Tibial nerve (tissue), 4 donors: ENCODE measurements at regions not wholly inside any gene's neighbourhood (a gene's known extent, or its start where the extent isn't known, plus 50 kb on each side); places are given as distances from the start of the nearest gene placed in this dataset.
A peak's percentile ranks its signal among the peaks of the same experiment; 100 is the strongest.

Experiments
- DNase-seq, 2 donors: peaks; one replicate each; pipeline ENCODE4 v3.0.0-alpha.2; 2019; ENCODE audit warnings: low spot score in 2 of 2
- H3K27ac ChIP-seq, 4 donors: fragments of 200-600 bp; sonication (generic) in 3 of 4; one replicate each; pipeline ENCODE4 v1.5.1; 2017 to 2019; ENCODE audit warnings: mild to moderate bottlenecking in 1 of 4
- H3K27me3 ChIP-seq, 2 donors: fragments of 200-600 bp; sonication (generic) in 1 of 2; one replicate each; pipeline versions ENCODE4 v1.5.1 to v1.6.0; 2017 to 2019
- H3K36me3 ChIP-seq, 3 donors: fragments of 200-600 bp; sonication (generic); one replicate each; pipeline ENCODE4 v1.5.1; 2018 to 2019
- H3K4me1 ChIP-seq, 4 donors: fragments of 200-600 bp; sonication (generic) in 3 of 4; one replicate each; pipeline ENCODE4 v1.5.1; 2017 to 2019
- H3K4me3 ChIP-seq, 4 donors: fragments of 200-600 bp; sonication (generic) in 3 of 4; one replicate each; pipeline ENCODE4 v1.5.1; 2017 to 2019; ENCODE audit warnings: mild to moderate bottlenecking in 1 of 4, moderate library complexity in 1 of 4
- H3K9me3 ChIP-seq, 4 donors: fragments of 200-600 bp; sonication (generic) in 3 of 4; one replicate each; pipeline ENCODE4 v1.5.1; 2017 to 2019
- CTCF ChIP-seq, 5 experiments: fragments of 200-600 bp in 3 of 5; fragments of 450-650 bp in 2 of 5; sonication (generic) in 3 of 5; IDR thresholded peaks; one replicate each; pipeline ENCODE4 v1.5.1; 2016 to 2019; ENCODE audit warnings: antibody characterized with exemption in 5 of 5, mild to moderate bottlenecking in 3 of 5, moderate library complexity in 2 of 5
- EP300 ChIP-seq, 2 donors: sonication (generic); formaldehyde crosslinking; IDR thresholded peaks; one replicate each; pipeline ENCODE4 v1.6.1; 2017; ENCODE audit warnings: antibody characterized with exemption in 2 of 2, mild to moderate bottlenecking in 1 of 2
- POLR2A ChIP-seq, 2 donors: fragments of 450-650 bp; IDR thresholded peaks; one replicate each; pipeline ENCODE4 v1.6.1; 2017; ENCODE audit warnings: antibody characterized with exemption in 2 of 2, mild to moderate bottlenecking in 2 of 2, moderate library complexity in 2 of 2
- WGBS, 2 donors: methylation state at CpG; one replicate each; pipeline ENCODE4 v1.1.5; 2018; 5-methylcytosine and 5-hydroxymethylcytosine counted together

GRCh38 chr9:89992326-89993198 is 387.8 kb downstream of the GADD45G start:
- H3K9me3 ChIP-seq: peaks cover 0 to 6% (median 0%) of the 10 kb centered on the region in 4 donors
- TF ChIP-seq EP300 (IDR thresholded peaks at IDR 0.05): no peak
- TF ChIP-seq CTCF (IDR thresholded peaks at IDR 0.05): no peak
- TF ChIP-seq POLR2A (IDR thresholded peaks at IDR 0.05): no peak
- H3K4me1 ChIP-seq: peaks cover 0 to 24% (median 5%) of the 10 kb centered on the region in 4 donors
- DNase-seq: no peak
- no peak overlapping the region for H3K27ac ChIP-seq
- H3K36me3 ChIP-seq: no peaks in the 10 kb centered on the region
- 62 to 71% methylated on average over 16 of the region's 16 CpGs for WGBS, 2 donors
- H3K4me3 ChIP-seq: no peak overlapping the region
- H3K27me3 ChIP-seq: no peaks in the 10 kb centered on the region

DNA sequence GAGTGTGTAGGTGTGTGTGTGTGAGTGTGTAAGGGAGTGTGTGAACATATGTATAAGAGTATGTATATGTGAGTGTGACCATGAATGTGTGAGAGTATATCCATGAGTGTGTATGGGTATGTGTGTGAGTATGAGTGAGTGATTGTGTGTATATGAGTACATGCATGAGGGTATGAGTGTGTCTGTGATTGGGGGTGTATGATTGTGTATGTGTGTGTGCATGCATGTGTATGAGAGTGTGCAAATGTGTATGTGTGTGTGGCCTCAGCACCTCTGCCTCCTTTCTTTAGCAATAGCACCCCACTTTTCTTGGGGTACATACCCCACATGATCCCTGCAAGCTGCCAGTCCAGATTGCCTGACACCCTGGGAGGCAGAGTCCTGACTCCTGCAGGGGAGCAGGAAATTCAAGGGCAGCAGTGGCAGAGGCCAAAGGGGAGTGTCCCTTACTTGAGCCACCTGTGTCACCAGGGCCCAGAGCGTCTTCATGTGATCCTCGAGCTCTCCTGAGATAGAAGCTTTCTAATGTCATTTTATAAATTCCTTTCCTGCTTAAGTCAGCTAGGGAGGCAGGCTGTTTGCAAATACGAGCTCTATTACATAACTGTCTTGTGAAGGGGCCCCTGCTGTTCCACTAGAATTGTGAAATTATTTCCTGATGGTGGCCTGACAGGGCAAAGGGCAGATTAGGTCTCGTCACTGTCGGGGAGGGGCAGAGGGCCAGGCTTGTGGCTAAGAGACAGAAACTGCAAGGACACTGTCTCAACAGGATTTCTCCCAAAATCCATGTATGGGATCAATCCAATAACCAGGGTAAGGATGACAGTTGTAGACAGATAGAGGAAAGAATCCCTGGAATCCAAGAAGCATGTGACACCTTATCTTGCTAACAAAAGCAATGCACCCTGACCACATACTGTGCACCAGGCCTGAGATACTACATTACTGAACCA is 389.1 kb downstream of the GADD45G start:
- peak; percentile 71 to 86 for TF ChIP-seq EP300 (IDR thresholded peaks at IDR 0.05)
- TF ChIP-seq POLR2A (IDR thresholded peaks at IDR 0.05): no peak
- Histone ChIP-seq H3K4me3 (no peak overlapping the region), H3K27ac (peak overlapping the region in 1 of 4 donors; percentile 36), H3K36me3 (no peaks in the 10 kb centered on the region), H3K27me3 (no peaks in the 10 kb centered on the region), H3K4me1 (peaks cover 0 to 24% (median 5%) of the 10 kb centered on the region in 4 donors), H3K9me3 (peaks cover 0 to 6% (median 0%) of the 10 kb centered on the region in 4 donors)
- DNase-seq: peak; percentile 31 to 69
- WGBS, 2 donors: 21 to 32% methylated on average over 5 of the region's 5 CpGs

DNA sequence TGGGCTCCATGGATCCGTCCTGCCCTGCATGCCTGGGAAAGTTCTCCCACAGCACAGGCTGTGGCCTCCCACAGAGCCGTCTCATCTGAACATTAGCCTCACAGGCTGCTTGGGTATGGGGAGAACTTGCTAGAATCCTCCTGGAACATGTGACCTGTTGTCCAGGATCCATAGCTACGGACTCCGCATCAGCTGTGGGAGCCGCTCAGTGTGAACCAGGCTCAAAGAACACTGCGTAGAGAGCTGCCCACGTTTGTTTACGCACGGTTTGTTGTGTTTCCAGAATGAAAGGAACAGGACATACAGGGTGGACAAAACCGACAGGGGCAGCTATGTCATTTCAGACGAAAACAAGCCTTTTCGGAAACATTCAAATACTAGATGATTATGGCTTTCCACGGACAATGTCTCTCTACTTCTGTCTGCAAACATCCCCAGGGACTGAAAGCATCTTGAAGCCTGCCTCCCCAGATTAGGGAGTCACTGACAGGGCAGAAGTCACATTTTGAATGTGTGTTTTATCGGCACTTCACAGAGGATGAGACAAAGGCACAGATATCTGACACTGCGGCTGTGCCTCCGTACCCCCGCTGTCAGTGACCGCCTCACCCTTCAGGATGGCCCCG is 390.3 kb downstream of the GADD45G start:
- WGBS, 2 donors: 74 to 76% methylated on average over 19 of the region's 19 CpGs
- TF ChIP-seq POLR2A (IDR thresholded peaks at IDR 0.05) (no peak), CTCF (IDR thresholded peaks at IDR 0.05) (no peak), EP300 (IDR thresholded peaks at IDR 0.05) (peak in 1 of 2 donors; percentile 49)
- Histone ChIP-seq H3K27ac (peak overlapping the region in 1 of 4 donors; percentile 50), H3K36me3 (no peaks in the 10 kb centered on the region), H3K27me3 (no peaks in the 10 kb centered on the region), H3K4me1 (peaks cover 0 to 35% (median 15%) of the 10 kb centered on the region in 4 donors), H3K4me3 (no peak overlapping the region), H3K9me3 (peaks cover 0 to 6% (median 0%) of the 10 kb centered on the region in 4 donors)
- DNase-seq: peak in 1 of 2 donors; percentile 43

- Histone ChIP-seq H3K4me1 (peaks cover 0 to 46% (median 20%) of the 10 kb centered on the region in 4 donors), H3K27me3 (no peaks in the 10 kb centered on the region), H3K9me3 (peaks cover 0 to 6% (median 0%) of the 10 kb centered on the region in 4 donors), H3K4me3 (no peak overlapping the region), H3K27ac (no peak overlapping the region), H3K36me3 (no peaks in the 10 kb centered on the region)
- 91 to 95% methylated on average over 5 of the region's 5 CpGs for WGBS, 2 donors
- TF ChIP-seq POLR2A (IDR thresholded peaks at IDR 0.05) (no peak), CTCF (IDR thresholded peaks at IDR 0.05) (no peak), EP300 (IDR thresholded peaks at IDR 0.05) (no peak)
- DNase-seq: no peak
Observed at GRCh38 chr9:89996116-89996515, 391.3 kb downstream of the GADD45G start.

DNA sequence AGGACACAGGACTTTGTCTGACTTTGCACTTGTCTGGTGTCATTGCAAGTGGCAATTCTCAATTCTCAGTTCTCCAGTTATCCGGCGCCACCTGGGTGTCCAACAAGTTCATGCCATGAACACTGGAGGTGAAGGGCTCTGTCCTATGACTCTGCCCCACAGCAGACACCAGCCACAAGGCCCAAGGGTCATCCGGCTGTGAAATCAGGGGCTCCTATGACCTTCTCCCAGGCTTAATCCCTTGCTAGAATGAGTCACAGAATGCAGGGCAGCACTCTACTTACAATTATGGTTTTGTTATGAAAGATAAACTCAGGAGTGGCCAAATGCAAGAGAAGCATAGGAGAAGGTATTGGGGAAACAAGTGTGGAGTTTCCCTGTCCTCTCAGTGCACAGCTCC is 392.0 kb downstream of the GADD45G start:
- H3K4me1 ChIP-seq: peaks cover 0 to 50% (median 21%) of the 10 kb centered on the region in 4 donors
- H3K9me3 ChIP-seq: peaks cover 0 to 6% (median 0%) of the 10 kb centered on the region in 4 donors
- H3K36me3 ChIP-seq: no peaks in the 10 kb centered on the region
- TF ChIP-seq CTCF (IDR thresholded peaks at IDR 0.05) (no peak), POLR2A (IDR thresholded peaks at IDR 0.05) (no peak)
- H3K4me3 ChIP-seq: no peak overlapping the region
- no peak for DNase-seq
- no peak overlapping the region for H3K27ac ChIP-seq
- H3K27me3 ChIP-seq: no peaks in the 10 kb centered on the region
- 91 to 100% methylated on average over 3 of the region's 3 CpGs for WGBS, 2 donors
